Right cardiac atrium (tissue), 5 donors: ENCODE measurements at regions not wholly inside any gene's neighbourhood (a gene's known extent, or its start where the extent isn't known, plus 50 kb on each side); places are given as distances from the start of the nearest gene placed in this dataset.
A peak's percentile ranks its signal among the peaks of the same experiment; 100 is the strongest.

Source experiments
- ATAC-seq, 2 donors: fragments of 200-7000 bp; cut with Tn5 transposase; one replicate each; pipeline versions ENCODE4 v1.8.0 to v1.9.1; 2020; ENCODE audit warnings: moderate library complexity in 2 of 2, mild to moderate bottlenecking in 1 of 2
- DNase-seq, 3 donors: peaks; one replicate each; pipeline ENCODE4 v3.0.0-alpha.2; 2020
- H3K27ac ChIP-seq: one replicate; pipeline ENCODE4 v1.5.1; 2013; ENCODE audit warnings: mild to moderate bottlenecking, low read length, control low read depth, moderate library complexity
- H3K27me3 ChIP-seq: one replicate; pipeline ENCODE4 v1.6.1; 2013; ENCODE audit not compliant: control insufficient read depth, insufficient read depth
- H3K4me1 ChIP-seq: one replicate; pipeline ENCODE4 v1.6.1; 2013; ENCODE audit warnings: low read length; ENCODE audit not compliant: control insufficient read depth, insufficient read depth
- H3K4me3 ChIP-seq: one replicate; pipeline ENCODE4 v1.5.1; 2013; ENCODE audit warnings: low read length, control low read depth
- H3K9me3 ChIP-seq: one replicate; pipeline ENCODE4 v1.6.1; 2013; ENCODE audit warnings: low read length; ENCODE audit not compliant: control insufficient read depth
- WGBS: extraction: QIAGEN DNeasy Blood & Tissue Kit; methylation state at CpG from one replicate; pipeline ENCODE4 v1.1.7; 2013; 5-methylcytosine and 5-hydroxymethylcytosine counted together
- intact Hi-C, 4 donors: fragments of 100-400 bp; cut with DNase I; formaldehyde crosslinking; loops; one replicate each; pipeline versions ENCODE4 v1.11.0 to v1.14.0; 2022 to 2023
- donor health status: healthy with polysubstance abuse.
- donor health status: DM: no; HTN: yes; CAD: no.
- donor health status: DM: no; HTN: no; CAD: no.
- donor health status: DM: no; HTN: yes; CAD: no; lungs with severe emphysema.
- donor health status: DM: yes; HTN: yes; CAD: no.

- DNase-seq (no peak), ATAC-seq (peak; percentile 40 to 59)
- 25% methylated on average over 1 of the region's 1 CpG for WGBS
- no peaks in the 10 kb centered on the region for H3K4me1 ChIP-seq
- no peaks in the 10 kb centered on the region for H3K9me3 ChIP-seq
- H3K27ac ChIP-seq, result no peak overlapping the region
- intact Hi-C loops, result no loop called here
- no peaks in the 10 kb centered on the region for H3K27me3 ChIP-seq
- no peak overlapping the region for H3K4me3 ChIP-seq
These were observed 63.3 kb upstream of the ZFAND5 start for GRCh38 chr9:72428329-72428728.

GRCh38 chr9:72427801-72428200 lies 62.8 kb upstream of the ZFAND5 start:
- intact Hi-C loops, result no loop called here
- ATAC-seq (no peak), DNase-seq (no peak)
- Histone ChIP-seq H3K27ac (no peak overlapping the region), H3K27me3 (no peaks in the 10 kb centered on the region), H3K9me3 (no peaks in the 10 kb centered on the region), H3K4me1 (no peaks in the 10 kb centered on the region), H3K4me3 (no peak overlapping the region)
- WGBS, result 92% methylated on average over 1 of the region's 1 CpG

- Histone ChIP-seq H3K27ac (no peak overlapping the region), H3K9me3 (no peaks in the 10 kb centered on the region), H3K4me1 (no peaks in the 10 kb centered on the region), H3K27me3 (no peaks in the 10 kb centered on the region), H3K4me3 (no peak overlapping the region)
- no peak for DNase-seq
- no peak for ATAC-seq
- intact Hi-C loops, result no loop called here
These were observed 59.1 kb upstream of the ZFAND5 start for GRCh38 chr9:72424131-72424530.

- Histone ChIP-seq H3K4me1 (no peaks in the 10 kb centered on the region), H3K9me3 (no peaks in the 10 kb centered on the region), H3K27me3 (no peaks in the 10 kb centered on the region), H3K4me3 (no peak overlapping the region), H3K27ac (no peak overlapping the region)
- intact Hi-C loops, result no loop called here
- ATAC-seq, result no peak
- 90% methylated on average over 8 of the region's 11 CpGs for WGBS
- DNase-seq, result no peak
These were observed 57.2 kb upstream of the ZFAND5 start for GRCh38 chr9:72422214-72422613.

DNA sequence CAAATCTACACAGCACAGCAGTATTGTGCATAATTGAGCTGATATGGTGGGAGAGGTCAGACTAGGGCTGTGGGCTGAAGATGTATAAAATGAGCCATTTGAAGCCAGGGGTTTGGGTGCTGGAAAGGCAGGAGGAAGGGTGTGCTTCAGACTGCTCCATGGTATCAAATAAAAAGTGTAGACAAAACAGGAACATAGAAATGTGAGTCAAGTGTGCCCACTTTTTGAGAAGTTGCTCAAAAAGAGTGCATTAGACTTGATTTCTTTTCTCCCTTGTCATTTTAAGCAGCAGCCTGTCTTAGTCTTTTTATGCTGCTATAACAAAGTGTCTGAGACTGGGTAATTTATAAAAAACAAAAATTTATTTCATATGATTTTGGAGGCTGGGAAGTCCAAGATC lies 55.8 kb upstream of the ZFAND5 start:
- no peak overlapping the region for H3K4me3 ChIP-seq
- ATAC-seq (no peak), DNase-seq (no peak)
- H3K27ac ChIP-seq, result no peak overlapping the region
- H3K9me3 ChIP-seq, result no peaks in the 10 kb centered on the region
- no peaks in the 10 kb centered on the region for H3K27me3 ChIP-seq
- intact Hi-C loops, result no loop called here
- H3K4me1 ChIP-seq, result no peaks in the 10 kb centered on the region

GRCh38 chr9:72415948-72416347 lies 50.9 kb upstream of the ZFAND5 start:
- Histone ChIP-seq H3K4me3 (no peak overlapping the region), H3K4me1 (no peaks in the 10 kb centered on the region), H3K9me3 (no peaks in the 10 kb centered on the region), H3K27me3 (no peaks in the 10 kb centered on the region), H3K27ac (no peak overlapping the region)
- intact Hi-C loops, result no loop called here
- no peak for ATAC-seq
- DNase-seq, result no peak
- 74% methylated on average over 2 of the region's 2 CpGs for WGBS

DNA sequence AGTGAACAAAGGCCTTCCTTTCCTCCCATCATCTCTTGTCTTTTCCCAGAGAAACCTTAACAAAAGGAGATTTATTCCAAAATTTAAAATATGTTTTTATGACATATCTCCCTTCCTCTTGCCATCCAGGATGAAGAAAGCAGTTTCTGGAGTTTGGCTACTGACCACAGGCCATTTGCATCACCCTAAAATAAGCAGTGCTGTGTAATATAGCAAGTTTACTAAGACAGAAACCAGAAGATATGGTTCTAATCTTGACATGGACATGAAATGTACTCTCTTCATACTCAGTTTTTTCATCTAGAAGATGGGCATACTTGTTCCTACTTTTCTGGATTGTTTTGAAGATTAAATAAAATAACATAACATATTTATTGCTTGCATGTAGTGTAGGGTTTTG lies 50.2 kb upstream of the ZFAND5 start:
- ATAC-seq (no peak), DNase-seq (no peak)
- intact Hi-C loops, result no loop called here
- no peaks in the 10 kb centered on the region for H3K9me3 ChIP-seq
- H3K4me3 ChIP-seq, result no peak overlapping the region
- H3K27me3 ChIP-seq, result no peaks in the 10 kb centered on the region
- no peak overlapping the region for H3K27ac ChIP-seq
- H3K4me1 ChIP-seq, result no peaks in the 10 kb centered on the region
